Fibroblast of skin of abdomen (primary cell): ENCODE measurements at regions not wholly inside any gene's neighbourhood (a gene's known extent, or its start where the extent isn't known, plus 50 kb on each side); places are given as distances from the start of the nearest gene placed in this dataset.
A peak's percentile ranks its signal among the peaks of the same experiment; 100 is the strongest.

Experiments used
- DNase-seq: peaks from one replicate; pipeline ENCODE4 v3.0.0-alpha.2; 2013

- DNase-seq: no peak
Observed at GRCh38 chr15:87347806-87348515, 908.6 kb downstream of the NTRK3 start.

DNA sequence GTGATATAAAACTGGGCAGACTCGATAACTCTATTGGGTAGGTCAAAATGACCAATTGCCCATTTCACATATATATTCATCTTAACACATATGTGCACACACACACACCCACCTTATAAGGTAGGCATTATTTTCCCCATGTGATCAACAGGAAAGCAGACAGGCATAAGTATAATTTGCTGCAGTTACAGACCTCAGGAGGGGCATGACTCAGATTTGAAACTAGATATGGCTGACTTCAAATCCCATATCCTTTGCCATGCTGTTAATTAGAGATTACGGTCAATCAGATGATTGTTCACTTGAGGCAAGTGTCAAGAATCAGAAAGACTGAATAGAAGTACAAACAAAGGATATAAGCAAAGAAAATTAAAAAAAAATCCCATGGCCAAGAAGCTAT, 910.6 kb downstream of the NTRK3 start:
- no peak for DNase-seq

DNA sequence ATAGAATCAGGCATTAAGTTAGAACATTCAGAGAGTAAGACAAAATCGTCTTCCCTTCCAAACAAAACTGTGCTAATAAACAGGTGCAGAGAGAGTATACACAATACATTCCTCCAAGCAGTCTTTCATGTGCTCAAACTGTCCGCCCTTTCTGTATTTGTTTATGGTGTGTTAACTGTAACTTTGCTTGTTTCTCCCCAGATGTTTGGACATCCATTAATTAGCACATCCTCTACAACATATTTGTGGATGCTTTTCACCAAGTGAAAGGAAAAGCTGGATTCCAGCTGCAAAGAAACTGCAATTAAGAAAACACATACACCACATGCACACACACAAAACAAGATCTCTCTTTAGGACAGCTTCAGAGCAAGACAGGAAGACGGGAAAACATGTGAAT, 912.6 kb downstream of the NTRK3 start:
- DNase-seq: no peak

GRCh38 chr15:87340370-87340769, 916.2 kb downstream of the NTRK3 start:
- no peak for DNase-seq

GRCh38 chr15:87326269-87326668, 930.3 kb downstream of the NTRK3 start:
- peak; percentile 58 for DNase-seq

GRCh38 chr15:87322870-87323269, 933.7 kb downstream of the NTRK3 start:
- DNase-seq: no peak

GRCh38 chr15:87322265-87322664, 934.3 kb downstream of the NTRK3 start:
- DNase-seq: no peak

GRCh38 chr15:87317900-87318299, 938.6 kb downstream of the NTRK3 start:
- DNase-seq: no peak

- no peak for DNase-seq
Observed at GRCh38 chr15:87312221-87312620, 944.3 kb downstream of the NTRK3 start.

GRCh38 chr15:87300146-87300545, 956.4 kb downstream of the NTRK3 start:
- DNase-seq: peak; percentile 31

DNA sequence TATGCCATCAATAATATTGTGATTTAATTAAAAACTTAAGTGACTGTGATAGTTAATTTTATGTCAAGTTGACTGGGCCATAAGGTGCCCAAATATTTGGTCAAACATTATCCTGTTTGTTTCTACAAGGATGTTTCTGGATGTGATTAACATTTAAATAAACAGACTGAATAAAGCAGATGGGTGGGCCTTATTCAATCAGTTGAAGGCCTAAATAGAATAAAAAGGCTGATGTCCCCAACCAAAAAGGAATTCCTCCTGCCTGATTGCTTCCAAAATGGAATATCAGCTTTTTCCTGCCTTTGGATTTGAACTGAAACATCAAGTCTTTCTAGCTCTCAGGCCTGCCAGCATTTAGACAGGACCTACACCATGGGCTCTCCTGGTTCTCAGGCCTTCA, 961.7 kb downstream of the NTRK3 start:
- no peak for DNase-seq

- peak; percentile 56 for DNase-seq
Observed at GRCh38 chr15:87293031-87293430, 963.5 kb downstream of the NTRK3 start.

DNA sequence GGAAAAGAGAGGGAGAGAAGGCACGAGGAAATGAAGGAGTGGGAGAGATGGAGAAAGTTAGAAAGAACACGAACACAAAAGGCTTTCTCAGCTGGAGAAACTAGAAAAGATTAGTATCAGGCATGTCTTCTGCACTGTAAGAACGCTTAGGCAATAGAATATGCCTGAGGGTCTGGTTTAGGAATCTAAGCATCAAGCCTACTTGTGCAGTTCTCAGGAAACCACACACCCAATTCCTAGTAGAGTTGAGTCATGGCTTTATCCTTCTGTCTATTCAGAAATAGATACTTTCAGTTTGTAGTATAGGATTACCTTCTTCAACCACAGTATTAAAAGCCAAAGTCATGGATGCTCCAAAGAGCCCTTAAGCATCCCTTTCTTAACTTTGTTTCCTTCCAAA, 969.4 kb downstream of the NTRK3 start:
- DNase-seq: peak; percentile 90

DNA sequence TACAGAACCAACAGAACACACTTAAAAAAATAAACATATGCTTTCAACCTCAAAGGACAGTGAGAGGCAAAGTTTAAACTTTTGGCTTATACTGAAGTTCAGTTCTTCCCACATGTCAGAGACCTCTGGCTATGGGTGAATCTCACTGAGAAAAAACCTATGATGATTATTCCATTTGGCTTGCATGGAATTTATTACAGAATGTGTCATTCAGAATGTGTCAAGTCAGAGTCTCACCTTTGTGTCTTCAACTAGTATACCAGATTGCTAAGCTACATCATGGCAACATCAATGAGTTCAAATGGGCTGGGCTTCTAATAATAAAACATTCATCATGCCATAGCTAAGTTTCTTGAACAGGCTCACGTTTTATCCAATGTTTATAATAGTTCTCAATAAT, 987.0 kb downstream of the NTRK3 start:
- peak; percentile 33 for DNase-seq

GRCh38 chr15:87268675-87269074, 987.9 kb downstream of the NTRK3 start:
- DNase-seq: peak; percentile 46

DNA sequence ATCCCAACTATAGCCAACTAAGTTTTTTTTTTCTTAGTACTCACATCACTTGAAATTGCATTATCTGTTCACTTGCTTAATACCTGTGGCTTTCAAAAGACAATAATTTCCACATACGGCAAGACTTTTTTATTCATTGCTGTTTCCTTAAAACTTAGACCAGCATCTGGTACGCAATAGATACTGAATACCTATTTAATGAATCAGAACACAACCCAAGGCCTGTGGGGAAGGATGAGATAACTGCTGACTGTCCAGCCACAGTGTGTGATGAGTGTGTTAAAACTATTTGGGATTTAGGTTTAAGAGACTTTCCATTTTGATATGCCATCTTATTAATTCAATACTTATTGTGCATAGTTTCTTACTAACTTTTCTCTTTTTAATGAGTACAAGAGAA, 988.7 kb downstream of the NTRK3 start:
- DNase-seq: peak; percentile 96

DNA sequence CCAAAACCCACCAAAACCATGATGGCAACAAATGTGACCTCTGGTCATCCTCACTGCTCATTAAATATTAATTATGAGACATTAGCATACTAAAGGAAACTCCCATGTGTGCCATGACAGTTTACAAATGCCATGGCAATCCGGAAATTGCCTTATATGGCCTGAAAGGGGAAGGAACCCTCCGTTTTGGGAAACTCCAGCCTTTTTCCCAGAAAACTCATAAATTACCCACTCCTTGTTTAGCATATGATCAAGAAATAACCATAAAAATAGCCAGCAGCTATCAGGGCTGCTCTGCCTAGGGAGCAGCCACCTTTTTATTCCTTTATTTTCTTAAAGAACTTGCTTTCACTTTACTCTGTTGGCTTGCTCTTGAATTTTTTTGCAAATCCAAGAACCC, 992.7 kb downstream of the NTRK3 start:
- DNase-seq: peak; percentile 10

- no peak for DNase-seq
Observed at GRCh38 chr15:87263296-87263695, 993.2 kb downstream of the NTRK3 start.

- DNase-seq: no peak
Observed at GRCh38 chr15:87245592-87245991, 1010.9 kb downstream of the NTRK3 start.

DNA sequence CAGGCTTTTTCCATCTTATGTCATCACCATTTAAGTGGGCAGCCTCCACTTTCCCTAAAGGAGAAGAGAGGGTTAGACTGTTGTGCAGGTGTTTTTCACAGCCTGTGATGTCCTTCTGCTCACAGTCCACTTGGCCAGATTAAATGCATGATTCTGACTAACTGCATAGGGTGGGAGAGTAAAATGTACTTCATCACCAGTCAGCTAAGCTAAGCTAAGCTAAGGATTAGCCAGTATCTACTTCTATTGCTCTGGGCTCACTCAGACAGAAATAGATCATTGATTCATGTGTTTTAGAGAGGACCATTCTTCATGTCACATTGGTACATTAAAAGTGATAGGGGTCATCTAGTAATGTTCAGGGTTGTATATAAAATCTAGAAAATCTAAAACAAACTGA, 1013.1 kb downstream of the NTRK3 start:
- no peak for DNase-seq

DNA sequence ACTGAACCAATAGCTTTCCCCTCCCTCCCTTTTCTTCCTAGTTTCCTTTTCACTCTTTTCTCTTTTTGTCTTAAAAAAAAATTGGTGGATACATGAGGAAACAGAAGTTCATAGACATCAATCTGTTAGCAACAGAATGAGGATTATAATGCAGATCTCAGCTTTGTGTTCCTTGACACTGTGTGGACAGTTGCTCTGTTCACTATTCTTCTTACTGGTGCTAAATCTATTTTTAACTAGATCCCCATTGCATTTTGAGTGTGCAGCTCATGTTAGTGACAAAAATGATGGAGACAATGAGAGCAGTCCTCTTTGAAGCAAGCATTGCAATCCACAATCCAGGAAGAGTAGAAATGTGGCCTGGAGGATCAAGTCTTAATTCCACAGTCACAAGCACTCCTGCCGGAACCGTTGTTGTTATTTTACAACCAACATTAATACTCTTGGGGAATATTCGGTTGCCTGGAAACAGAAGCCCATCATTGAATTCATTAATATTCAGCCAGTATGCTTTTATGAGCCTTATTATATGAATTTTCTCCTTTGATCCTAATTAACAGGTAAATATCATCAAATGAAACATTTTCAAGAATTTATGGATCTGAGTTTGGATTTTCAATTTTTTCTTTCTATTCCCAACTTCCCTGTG, 1016.8 kb downstream of the NTRK3 start:
- no peak for DNase-seq

- DNase-seq: no peak
Observed at GRCh38 chr15:87238451-87239068, 1018.0 kb downstream of the NTRK3 start.

DNA sequence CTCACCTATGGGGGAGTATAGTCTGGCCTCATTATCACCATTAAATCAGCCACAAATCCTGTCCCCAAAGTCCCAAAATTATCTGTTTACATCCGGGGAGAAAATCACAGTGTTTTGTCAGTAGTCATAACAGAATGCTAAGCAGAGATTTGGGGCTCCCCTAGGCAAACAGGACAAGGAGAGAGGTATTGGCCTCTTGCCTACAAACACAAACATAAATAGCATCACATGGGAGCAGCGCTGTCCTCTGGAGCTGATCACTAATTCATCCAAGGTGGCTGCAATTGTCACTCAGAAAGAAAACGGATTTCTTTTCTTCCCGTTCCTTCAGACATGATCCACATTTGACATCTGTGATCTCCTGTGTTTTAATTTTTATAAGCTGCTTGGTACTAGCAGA, 1028.1 kb downstream of the NTRK3 start:
- DNase-seq: no peak

- no peak for DNase-seq
Observed at GRCh38 chr15:87227846-87228245, 1028.7 kb downstream of the NTRK3 start.
